PC-3 (cell line): ENCODE measurements at regions not wholly inside any gene's neighbourhood (a gene's known extent, or its start where the extent isn't known, plus 50 kb on each side); places are given as distances from the start of the nearest gene placed in this dataset.

ENCODE experiments used
- ATAC-seq: fragments of 200-7000 bp; cut with Tn5 transposase; 2 replicates; pipeline ENCODE4 v1.9.1; 2020; ENCODE audit warnings: mild to moderate bottlenecking, moderate library complexity
- BruUV-seq: library from RNA; stranded (reverse); fragments of 400-500 nt; replicated peaks from 2 replicates; lab custom pipeline; 2021; lab: Mats Ljungman, UMichigan
- CTCF ChIA-PET: fragments of 300-600 bp; sonication (Branson Sonifier 250); formaldehyde crosslinking; loops from one replicate; lab custom pipeline; 2022; ENCODE audit warnings: antibody characterized with exemption; lab: Charles Lee
- POLR2A ChIA-PET: fragments of 300-600 bp; sonication (Branson Sonifier 250); formaldehyde crosslinking; loops from one replicate; lab custom pipeline; 2022; ENCODE audit warnings: antibody characterized with exemption; ENCODE audit not compliant: unreplicated experiment; lab: Charles Lee
- DNase-seq: peaks from one replicate; pipeline ENCODE4 v3.0.0-alpha.2; 2015
- H2AFZ ChIP-seq: fragments of 300-600 bp; sonication (generic); 2 replicates; pipeline ENCODE4 v1.6.0; 2016; ENCODE audit warnings: antibody characterized with exemption, low read length
- H3F3A ChIP-seq: fragments of 300-600 bp; sonication (generic); one replicate; pipeline ENCODE4 v1.6.0; 2017; ENCODE audit warnings: antibody characterized with exemption, low read length, control low read depth, mild to moderate bottlenecking; ENCODE audit not compliant: unreplicated experiment
- H3K27ac ChIP-seq: fragments of 300-600 bp; sonication (generic); 2 replicates; pipeline ENCODE4 v1.5.1; 2016; ENCODE audit warnings: mild to moderate bottlenecking, low read length
- H3K27me3 ChIP-seq: fragments of 300-600 bp; sonication (generic); 2 replicates; pipeline ENCODE4 v1.6.1; 2016; ENCODE audit warnings: low read length, mixed read lengths
- H3K36me3 ChIP-seq: fragments of 300-600 bp; sonication (generic); 2 replicates; pipeline ENCODE4 v1.6.1; 2016; ENCODE audit warnings: low read depth, mixed run types, low read length, mixed read lengths
- H3K4me1 ChIP-seq: fragments of 300-600 bp; sonication (generic); 2 replicates; pipeline ENCODE4 v1.5.1; 2016; ENCODE audit warnings: low read length; ENCODE audit not compliant: insufficient read depth
- H3K4me2 ChIP-seq: fragments of 300-600 bp; sonication (generic); 2 replicates; pipeline ENCODE4 v1.6.0; 2016; ENCODE audit warnings: low read length
- H3K4me3 ChIP-seq: fragments of 300-600 bp; sonication (generic); 2 replicates; pipeline ENCODE4 v1.5.1; 2016; ENCODE audit warnings: mild to moderate bottlenecking, low read length, mixed read lengths
- H3K79me2 ChIP-seq: fragments of 300-600 bp; sonication (generic); 2 replicates; pipeline ENCODE4 v1.6.1; 2017; ENCODE audit warnings: low read length, mixed read lengths
- H3K9ac ChIP-seq: fragments of 300-600 bp; sonication (generic); 2 replicates; pipeline ENCODE4 v1.6.0; 2016; ENCODE audit warnings: mild to moderate bottlenecking, low read length
- H3K9me2 ChIP-seq: fragments of 300-600 bp; sonication (generic); replicated peaks from 2 replicates; pipeline ENCODE4 v1.6.1; 2016; ENCODE audit warnings: mixed run types, low read length, mixed read lengths
- H3K9me3 ChIP-seq: fragments of 300-600 bp; sonication (generic); 2 replicates; pipeline ENCODE4 v1.6.1; 2016; ENCODE audit warnings: low read length, mixed read lengths
- H4K20me1 ChIP-seq: fragments of 300-600 bp; sonication (generic); 2 replicates; pipeline ENCODE4 v1.6.1; 2016; ENCODE audit warnings: low read length, mixed read lengths
- EZH2 ChIP-seq: fragments of 300-600 bp; sonication (generic); IDR thresholded peaks from one replicate; pipeline ENCODE4 v1.6.1; 2017; ENCODE audit warnings: antibody characterized with exemption, mild to moderate bottlenecking, low read length; ENCODE audit not compliant: unreplicated experiment
- EZH2phosphoT487 ChIP-seq: fragments of 300-600 bp; sonication (generic); IDR thresholded peaks from 2 replicates; pipeline ENCODE4 v1.6.1; 2018; ENCODE audit warnings: mild to moderate bottlenecking, antibody characterized with exemption, low read length, borderline replicate concordance
- intact Hi-C: fragments of 100-400 bp; cut with micrococcal nuclease; formaldehyde crosslinking; loops from 2 replicates; pipeline ENCODE4 v1.9.0; 2023
- TF ChIP-seq, protein P1 (sequence below): fragments of 300-600 bp; sonication (generic); conservative IDR thresholded peaks from 2 replicates; pipeline ENCODE4 v1.5.1; 2017; ENCODE audit warnings: antibody characterized with exemption, low read depth, mild to moderate bottlenecking, low read length

GRCh38 chr6:44567406-44567805 lies 179.9 kb downstream of the CDC5L start:
- no peaks in the 10 kb centered on the region for H3K79me2 ChIP-seq
- H3K36me3 ChIP-seq, result no peaks in the 10 kb centered on the region
- no peak for ATAC-seq
- CTCF ChIA-PET, result no interaction called here
- no peaks in the 10 kb centered on the region for H3K9me2 ChIP-seq
- no peaks in the 10 kb centered on the region for H3F3A ChIP-seq
- no peak overlapping the region for H3K27ac ChIP-seq
- TF ChIP-seq EZH2 (no peak), EZH2phosphoT487 (no peak)
- TF ChIP-seq, protein P1, sequence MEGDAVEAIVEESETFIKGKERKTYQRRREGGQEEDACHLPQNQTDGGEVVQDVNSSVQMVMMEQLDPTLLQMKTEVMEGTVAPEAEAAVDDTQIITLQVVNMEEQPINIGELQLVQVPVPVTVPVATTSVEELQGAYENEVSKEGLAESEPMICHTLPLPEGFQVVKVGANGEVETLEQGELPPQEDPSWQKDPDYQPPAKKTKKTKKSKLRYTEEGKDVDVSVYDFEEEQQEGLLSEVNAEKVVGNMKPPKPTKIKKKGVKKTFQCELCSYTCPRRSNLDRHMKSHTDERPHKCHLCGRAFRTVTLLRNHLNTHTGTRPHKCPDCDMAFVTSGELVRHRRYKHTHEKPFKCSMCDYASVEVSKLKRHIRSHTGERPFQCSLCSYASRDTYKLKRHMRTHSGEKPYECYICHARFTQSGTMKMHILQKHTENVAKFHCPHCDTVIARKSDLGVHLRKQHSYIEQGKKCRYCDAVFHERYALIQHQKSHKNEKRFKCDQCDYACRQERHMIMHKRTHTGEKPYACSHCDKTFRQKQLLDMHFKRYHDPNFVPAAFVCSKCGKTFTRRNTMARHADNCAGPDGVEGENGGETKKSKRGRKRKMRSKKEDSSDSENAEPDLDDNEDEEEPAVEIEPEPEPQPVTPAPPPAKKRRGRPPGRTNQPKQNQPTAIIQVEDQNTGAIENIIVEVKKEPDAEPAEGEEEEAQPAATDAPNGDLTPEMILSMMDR, result no peak
- H3K9me3 ChIP-seq, result no peaks in the 10 kb centered on the region
- no TSS peak for BruUV-seq
- H2AFZ ChIP-seq, result no peak overlapping the region
- intact Hi-C loops, result no loop called here
- no peaks in the 10 kb centered on the region for H3K4me1 ChIP-seq
- POLR2A ChIA-PET, result no interaction called here
- no peak overlapping the region for H3K4me2 ChIP-seq
- H3K27me3 ChIP-seq, result no peaks in the 10 kb centered on the region; the same call in 1 of the 2 replicates
- H3K9ac ChIP-seq, result no peak overlapping the region
- H3K4me3 ChIP-seq, result no peak overlapping the region
- no peaks in the 10 kb centered on the region for H4K20me1 ChIP-seq
- DNase-seq, result no peak

DNA sequence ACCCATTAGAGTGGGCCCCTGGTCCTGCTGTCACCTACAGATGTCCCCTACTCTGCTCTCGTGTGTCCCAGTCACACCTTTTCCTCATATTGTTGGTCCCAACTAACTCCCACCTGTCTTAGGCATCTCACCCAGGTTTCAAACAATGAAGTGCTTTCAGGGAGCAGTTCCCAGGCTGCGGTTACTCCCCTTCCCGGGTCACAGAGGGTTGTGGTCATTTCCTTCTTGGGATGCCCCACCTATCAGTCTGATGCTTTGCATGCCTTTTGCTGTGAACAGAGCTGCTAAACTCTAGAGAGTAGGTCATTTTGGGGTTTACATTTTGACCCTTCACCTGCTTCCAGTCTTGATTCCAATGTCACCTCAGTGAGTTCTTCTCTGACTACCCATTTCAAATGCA lies 181.6 kb downstream of the CDC5L start:
- no peaks in the 10 kb centered on the region for H3F3A ChIP-seq
- BruUV-seq, result no TSS peak
- H3K9me3 ChIP-seq, result no peaks in the 10 kb centered on the region
- DNase-seq (no peak), ATAC-seq (no peak)
- no peaks in the 10 kb centered on the region for H3K36me3 ChIP-seq
- no peak overlapping the region for H3K4me3 ChIP-seq
- no peaks in the 10 kb centered on the region; the same call in 1 of the 2 replicates for H3K27me3 ChIP-seq
- H4K20me1 ChIP-seq, result no peaks in the 10 kb centered on the region
- intact Hi-C loops, result no loop called here
- no peaks in the 10 kb centered on the region for H3K4me1 ChIP-seq
- H2AFZ ChIP-seq, result no peak overlapping the region
- H3K27ac ChIP-seq, result no peak overlapping the region
- TF ChIP-seq EZH2, result no peak
- TF ChIP-seq EZH2phosphoT487, result no peak
- TF ChIP-seq, protein P1, result no peak
- ChIA-PET CTCF (no interaction called here), POLR2A (no interaction called here)
- no peak overlapping the region for H3K4me2 ChIP-seq
- no peak overlapping the region for H3K9ac ChIP-seq
- no peaks in the 10 kb centered on the region for H3K9me2 ChIP-seq
- H3K79me2 ChIP-seq, result no peaks in the 10 kb centered on the region

- ChIA-PET POLR2A (no interaction called here), CTCF (interaction anchor here (0.9 kb wide), 1 partner anchor 94 kb away, joined by 3 read pairs; no protein-coding TSS in a partner anchor)
- ATAC-seq (no peak), DNase-seq (no peak)
- Histone ChIP-seq H3K36me3 (no peaks in the 10 kb centered on the region), H3K9ac (no peak overlapping the region), H3K27ac (no peak overlapping the region), H4K20me1 (no peaks in the 10 kb centered on the region), H3F3A (no peaks in the 10 kb centered on the region), H3K9me3 (no peaks in the 10 kb centered on the region), H2AFZ (no peak overlapping the region), H3K4me1 (no peaks in the 10 kb centered on the region), H3K4me3 (no peak overlapping the region), H3K27me3 (no peaks in the 10 kb centered on the region; the same call in 1 of the 2 replicates), H3K9me2 (no peaks in the 10 kb centered on the region), H3K79me2 (no peaks in the 10 kb centered on the region), H3K4me2 (no peak overlapping the region)
- BruUV-seq, result no TSS peak
- TF ChIP-seq EZH2 (no peak), EZH2phosphoT487 (no peak)
- TF ChIP-seq, protein P1, result no peak
- intact Hi-C loops, result no loop called here
Measured at GRCh38 chr6:44569931-44570385, 182.5 kb downstream of the CDC5L start.
